ENCODE measurements at regions not wholly inside any gene's neighbourhood (a gene's known extent, or its start where the extent isn't known, plus 50 kb on each side); places are given as distances from the start of the nearest gene placed in this dataset.

- DNase-seq (ENCODE audit: low spot score, unreplicated experiment) = no peak
- H3K9me3 Mint-ChIP-seq (ENCODE audit: low read depth) = no peaks in the 10 kb centered on the region
- no peaks in the 10 kb centered on the region for H3K27me3 Mint-ChIP-seq
- H3K27ac Mint-ChIP-seq = no peak overlapping the region
- H3K4me1 Mint-ChIP-seq (ENCODE audit: low read depth) = peaks cover 11% of the 10 kb centered on the region
- no peaks in the 10 kb centered on the region for H3K36me3 Mint-ChIP-seq (ENCODE audit: insufficient read depth)
- TF ChIP-seq CTCF (IDR thresholded peaks at IDR 0.05; ENCODE audit: unreplicated experiment) = no peak
- no peak overlapping the region for H3K4me3 Mint-ChIP-seq (ENCODE audit: low read depth)
Measured at GRCh38 chr10:3684891-3685290, 100.1 kb downstream of the KLF6 start.

GRCh38 chr10:3683560-3683959 is 101.4 kb downstream of the KLF6 start:
- Mint-ChIP-seq H3K4me1 (ENCODE audit: low read depth) (peaks cover 11% of the 10 kb centered on the region), H3K27me3 (no peaks in the 10 kb centered on the region), H3K9me3 (ENCODE audit: low read depth) (no peaks in the 10 kb centered on the region), H3K36me3 (ENCODE audit: insufficient read depth) (no peaks in the 10 kb centered on the region), H3K4me3 (ENCODE audit: low read depth) (no peak overlapping the region), H3K27ac (no peak overlapping the region)
- no peak for DNase-seq (ENCODE audit: low spot score, unreplicated experiment)
- no peak for TF ChIP-seq CTCF (IDR thresholded peaks at IDR 0.05; ENCODE audit: unreplicated experiment)

- Mint-ChIP-seq H3K27ac (no peak overlapping the region), H3K27me3 (peaks cover 3% of the 10 kb centered on the region), H3K9me3 (ENCODE audit: low read depth) (no peaks in the 10 kb centered on the region), H3K36me3 (ENCODE audit: insufficient read depth) (no peaks in the 10 kb centered on the region), H3K4me3 (ENCODE audit: low read depth) (no peak overlapping the region), H3K4me1 (ENCODE audit: low read depth) (peaks cover 11% of the 10 kb centered on the region)
- DNase-seq (ENCODE audit: low spot score, unreplicated experiment) = no peak
- no peak for TF ChIP-seq CTCF (IDR thresholded peaks at IDR 0.05; ENCODE audit: unreplicated experiment)
Measured at GRCh38 chr10:3682745-3683144, 102.3 kb downstream of the KLF6 start.

GRCh38 chr10:3681642-3682554 is 103.1 kb downstream of the KLF6 start:
- Mint-ChIP-seq H3K36me3 (ENCODE audit: insufficient read depth) (no peaks in the 10 kb centered on the region), H3K9me3 (ENCODE audit: low read depth) (no peaks in the 10 kb centered on the region)

More at GRCh38 chr10:3681642-3682554, 103.1 kb downstream of the KLF6 start:
- peaks cover 11% of the 10 kb centered on the region for H3K4me1 Mint-ChIP-seq (ENCODE audit: low read depth)
- H3K4me3 Mint-ChIP-seq (ENCODE audit: low read depth) = no peak overlapping the region
- H3K27me3 Mint-ChIP-seq = peaks cover 3% of the 10 kb centered on the region
- no peak overlapping the region for H3K27ac Mint-ChIP-seq
- TF ChIP-seq CTCF (IDR thresholded peaks at IDR 0.05; ENCODE audit: unreplicated experiment) = peak; percentile 12
- DNase-seq (ENCODE audit: low spot score, unreplicated experiment) = no peak
